Left lung (tissue), 4 donors: ENCODE measurements at regions not wholly inside any gene's neighbourhood (a gene's known extent, or its start where the extent isn't known, plus 50 kb on each side); places are given as distances from the start of the nearest gene placed in this dataset.
"Not testable (repeated sequence)": the region's sequence is repeated elsewhere in the genome, so short reads cannot be mapped to it uniquely, and the experiment has no call there.

Source experiments
- ATAC-seq: fragments of 200-7000 bp; cut with Tn5 transposase; one replicate; pipeline ENCODE4 v1.9.1; 2020; ENCODE audit warnings: moderate library complexity
- DNase-seq, 4 donors: peaks; one replicate each; pipeline ENCODE4 v3.0.0-alpha.2; 2013 to 2020
- H3K27ac ChIP-seq, 2 donors: fragments of 200-600 bp; sonication (generic) in 1 of 2; one replicate each; pipeline versions ENCODE4 v1.5.0 to v1.8.0; 2020 to 2021
- H3K27me3 ChIP-seq, 2 donors: fragments of 200-600 bp; sonication (generic) in 1 of 2; one replicate each; pipeline versions ENCODE4 v1.5.0 to v1.8.0; 2020 to 2021
- H3K36me3 ChIP-seq, 2 donors: fragments of 200-600 bp; sonication (generic) in 1 of 2; one replicate each; pipeline versions ENCODE4 v1.5.0 to v1.8.0; 2020 to 2021
- H3K4me1 ChIP-seq, 2 donors: fragments of 200-600 bp; one replicate each; pipeline ENCODE4 v1.8.0; 2021
- H3K4me3 ChIP-seq, 2 donors: fragments of 200-600 bp; sonication (generic) in 1 of 2; one replicate each; pipeline versions ENCODE4 v1.5.0 to v1.8.0; 2020 to 2021; ENCODE audit warnings: mild to moderate bottlenecking in 1 of 2
- H3K9me3 ChIP-seq, 2 donors: fragments of 200-600 bp; sonication (generic) in 1 of 2; one replicate each; pipeline versions ENCODE4 v1.5.0 to v1.8.0; 2020 to 2021
- CTCF ChIP-seq, 2 donors: fragments of 200-600 bp; sonication (generic) in 1 of 2; IDR thresholded peaks; one replicate each; pipeline versions ENCODE4 v1.5.0 to v1.8.0; 2021; ENCODE audit warnings: antibody characterized with exemption in 2 of 2
- intact Hi-C, 2 donors: fragments of 100-400 bp; cut with DNase I; formaldehyde crosslinking; loops; one replicate each; pipeline versions ENCODE4 v1.11.2 to v1.14.2; 2022
- donor health status: DM: no; HTN: yes; CAD: no.
- donor health status: DM: no; HTN: no; CAD: no.

DNA sequence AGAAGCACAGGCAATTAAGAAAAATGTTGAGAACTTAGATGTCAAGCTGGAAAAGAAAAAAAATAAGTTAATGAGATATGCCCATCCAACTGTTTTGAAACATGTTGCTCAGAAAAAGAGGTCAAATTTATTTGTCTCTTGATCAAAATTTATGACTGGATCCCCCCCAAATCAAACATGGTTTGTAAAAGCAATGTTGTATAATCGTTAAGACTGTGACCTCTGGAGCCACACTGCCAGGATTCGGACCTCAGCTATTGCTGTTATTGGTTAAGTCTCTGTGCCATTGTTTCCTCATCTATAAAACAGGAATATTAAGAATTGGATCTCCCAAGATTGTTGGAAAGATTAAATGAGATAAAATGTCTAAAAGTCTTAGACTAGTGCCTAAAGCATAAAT is 51.9 kb upstream of the LRRK2 start:
- ATAC-seq: no peak

GRCh38 chr12:40171501-40171900 is 53.3 kb upstream of the LRRK2 start:
- no peak overlapping the region for H3K4me3 ChIP-seq
- H3K27ac ChIP-seq: no peak overlapping the region
- no peaks in the 10 kb centered on the region for H3K36me3 ChIP-seq
- H3K9me3 ChIP-seq: no peaks in the 10 kb centered on the region
- intact Hi-C loops: no loop called here
- no peak for DNase-seq
- peaks cover 0 to 17% of the 10 kb centered on the region in 2 donors for H3K4me1 ChIP-seq
- TF ChIP-seq CTCF (IDR thresholded peaks at IDR 0.05): no peak
- peak; percentile 48 for ATAC-seq
- no peaks in the 10 kb centered on the region for H3K27me3 ChIP-seq

More for the DNA sequence above, 51.9 kb upstream of the LRRK2 start:
- intact Hi-C loops: no loop called here
- DNase-seq: no peak
- TF ChIP-seq CTCF (IDR thresholded peaks at IDR 0.05): no peak
- Histone ChIP-seq H3K27ac (no peak overlapping the region), H3K36me3 (no peaks in the 10 kb centered on the region), H3K4me1 (peaks cover 0 to 17% of the 10 kb centered on the region in 2 donors), H3K27me3 (no peaks in the 10 kb centered on the region), H3K4me3 (no peak overlapping the region), H3K9me3 (no peaks in the 10 kb centered on the region)

GRCh38 chr12:40171066-40171465 is 53.7 kb upstream of the LRRK2 start:
- H3K27me3 ChIP-seq: no peaks in the 10 kb centered on the region
- intact Hi-C loops: no loop called here
- H3K4me3 ChIP-seq: no peak overlapping the region
- TF ChIP-seq CTCF (IDR thresholded peaks at IDR 0.05): no peak
- DNase-seq: no peak
- no peaks in the 10 kb centered on the region for H3K9me3 ChIP-seq
- no peaks in the 10 kb centered on the region for H3K36me3 ChIP-seq
- H3K27ac ChIP-seq: no peak overlapping the region
- H3K4me1 ChIP-seq: peaks cover 0 to 17% of the 10 kb centered on the region in 2 donors
- no peak for ATAC-seq

GRCh38 chr12:40170593-40170992 is 54.2 kb upstream of the LRRK2 start:
- Histone ChIP-seq H3K4me3 (no peak overlapping the region), H3K9me3 (no peaks in the 10 kb centered on the region), H3K27ac (no peak overlapping the region), H3K36me3 (no peaks in the 10 kb centered on the region), H3K27me3 (no peaks in the 10 kb centered on the region), H3K4me1 (peaks cover 0 to 17% of the 10 kb centered on the region in 2 donors)
- ATAC-seq (peak; percentile 88), DNase-seq (peak in 2 of 4 donors; percentile 60 to 65)
- intact Hi-C loops: no loop called here
- TF ChIP-seq CTCF (IDR thresholded peaks at IDR 0.05): no peak

DNA sequence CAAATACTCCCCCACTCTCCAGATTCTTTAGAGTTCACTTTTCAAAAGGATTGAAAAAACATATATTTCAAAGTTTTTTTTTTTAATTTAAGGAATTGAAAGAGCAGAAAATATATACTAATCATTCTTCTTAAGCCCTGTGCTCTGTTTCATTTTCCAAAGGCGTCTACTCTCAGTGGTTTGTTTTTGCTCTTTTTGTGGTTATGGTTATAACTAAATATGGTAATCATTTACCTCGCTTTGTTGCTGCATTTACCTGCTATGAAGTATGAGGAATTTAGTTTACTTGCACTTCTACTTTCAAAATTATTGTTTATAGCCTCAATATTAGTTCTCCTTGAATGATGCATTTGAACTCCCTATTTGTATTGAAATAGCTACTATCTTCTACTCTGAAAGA is 55.9 kb upstream of the LRRK2 start:
- no peak overlapping the region for H3K27ac ChIP-seq
- H3K27me3 ChIP-seq: no peaks in the 10 kb centered on the region
- intact Hi-C loops: no loop called here
- H3K36me3 ChIP-seq: no peaks in the 10 kb centered on the region
- H3K9me3 ChIP-seq: peaks cover 0 to 6% of the 10 kb centered on the region in 2 donors
- peaks cover 0 to 17% of the 10 kb centered on the region in 2 donors for H3K4me1 ChIP-seq
- no peak overlapping the region for H3K4me3 ChIP-seq
- ATAC-seq (no peak), DNase-seq (no peak)
- TF ChIP-seq CTCF (IDR thresholded peaks at IDR 0.05): no peak

DNA sequence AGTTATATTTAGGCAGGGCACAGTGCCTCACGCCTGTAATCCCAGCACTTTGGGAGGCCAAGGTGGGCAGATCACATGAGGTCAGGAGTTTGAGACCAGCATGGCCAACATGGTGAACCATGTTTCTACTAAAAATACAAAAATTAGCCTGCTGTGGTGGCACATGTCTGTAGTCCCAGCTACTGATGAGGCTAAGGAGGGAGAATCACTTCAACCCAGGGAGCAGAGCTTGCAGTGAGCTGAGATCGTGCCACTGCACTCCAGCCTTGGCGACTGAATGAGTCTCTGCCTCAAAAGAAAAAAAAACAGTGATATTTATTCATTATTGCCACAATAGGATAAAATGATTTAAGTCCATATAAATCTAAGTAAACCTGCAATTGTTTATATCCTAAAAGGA is 56.4 kb upstream of the LRRK2 start:
- H3K27me3 ChIP-seq, H3K27ac ChIP-seq, DNase-seq, H3K4me3 ChIP-seq, H3K36me3 ChIP-seq, intact Hi-C loops, ATAC-seq, H3K9me3 ChIP-seq: not testable (repeated sequence)
- peaks cover 0 to 17% of the 10 kb centered on the region in 2 donors for H3K4me1 ChIP-seq
